Amniotic stem cell (primary cell): ENCODE measurements at regions not wholly inside any gene's neighbourhood (a gene's known extent, or its start where the extent isn't known, plus 50 kb on each side); places are given as distances from the start of the nearest gene placed in this dataset.

Source experiments
- DNase-seq: peaks from one replicate; lab custom pipeline; 2025; lab: John Stamatoyannopoulos, UW

- no peak for DNase-seq
These were observed 480.6 kb downstream of the IPMK start for GRCh38 chr10:57786850-57787750.

DNA sequence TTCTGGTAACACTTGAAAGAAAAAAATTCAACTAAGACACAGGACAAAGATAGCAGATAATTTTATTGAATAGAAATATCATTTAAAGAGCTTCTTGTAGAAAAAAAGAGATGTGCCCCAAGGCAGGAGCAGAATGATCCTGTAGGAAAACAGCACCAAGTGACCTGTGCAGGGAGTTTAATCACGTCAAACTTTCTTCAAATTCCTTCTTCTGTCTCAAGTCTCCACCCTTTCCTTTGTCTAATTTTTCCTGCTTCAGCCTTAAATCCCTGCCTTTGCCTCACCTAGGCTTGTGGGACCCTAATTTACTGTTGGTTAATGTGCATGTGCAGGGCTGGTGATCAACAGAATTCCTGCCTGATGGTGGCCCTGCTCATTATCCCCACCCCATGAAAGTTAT is 481.4 kb downstream of the IPMK start:
- DNase-seq: no peak

GRCh38 chr10:57785546-57785945 is 482.1 kb downstream of the IPMK start:
- DNase-seq: no peak

DNA sequence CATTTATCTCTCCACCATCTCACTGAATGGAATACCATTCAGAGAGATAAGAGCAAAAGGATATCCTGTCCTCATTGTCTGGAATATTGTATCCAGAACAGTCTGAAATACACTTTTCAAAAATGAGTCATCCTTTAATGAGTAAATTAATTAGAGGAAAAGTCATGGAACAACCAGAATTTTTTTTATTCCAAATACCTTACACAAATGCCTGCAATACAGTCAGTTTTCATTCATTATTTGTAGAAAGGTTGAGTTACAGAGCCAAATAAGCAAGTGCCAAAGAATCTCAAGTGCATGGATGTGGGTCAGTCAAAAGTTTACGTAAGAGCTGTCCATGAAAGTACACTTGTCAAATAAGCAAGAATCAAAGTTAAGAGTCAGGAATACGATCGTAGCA is 482.6 kb downstream of the IPMK start:
- no peak for DNase-seq

- no peak for DNase-seq
These were observed 490.8 kb downstream of the IPMK start for GRCh38 chr10:57776688-57777432.

DNA sequence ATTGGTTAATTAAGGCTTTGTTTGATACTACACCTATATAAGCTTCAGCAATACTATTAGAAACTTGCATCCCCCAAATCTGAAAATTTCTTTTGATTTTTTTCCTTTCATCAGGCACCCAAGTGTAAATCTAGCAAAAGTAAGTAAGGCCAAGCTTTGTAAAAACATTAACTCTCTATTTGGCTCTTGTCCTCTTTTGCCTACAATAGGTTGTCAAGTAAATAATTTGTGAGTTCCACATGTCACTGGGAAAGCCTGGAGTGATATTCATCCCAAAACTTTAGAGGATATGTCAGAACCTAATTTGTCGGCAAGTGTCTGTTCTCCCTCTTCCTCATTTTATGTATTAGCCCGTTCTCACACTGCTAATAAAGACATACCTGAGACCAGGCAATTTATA is 492.4 kb downstream of the IPMK start:
- no peak for DNase-seq

GRCh38 chr10:57769298-57769697 is 498.4 kb downstream of the IPMK start:
- no peak for DNase-seq

DNA sequence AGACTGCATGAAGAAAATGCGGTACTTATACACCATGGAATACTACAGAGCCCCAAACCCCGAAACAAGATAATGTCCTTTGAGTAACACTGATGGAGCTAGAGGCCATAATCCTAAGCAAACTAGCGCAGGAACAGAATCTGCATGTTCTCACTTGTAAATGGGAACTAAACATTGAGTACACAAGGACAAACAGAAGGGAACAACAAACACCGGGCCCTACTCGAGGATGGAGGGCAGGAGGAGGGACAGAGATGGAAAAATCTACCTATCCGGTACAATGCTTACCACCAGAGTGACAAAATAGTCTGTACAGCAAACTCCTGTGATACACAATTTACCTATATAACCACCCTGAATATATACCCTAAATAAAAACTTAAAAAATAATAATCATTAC is 507.9 kb downstream of the IPMK start:
- no peak for DNase-seq

GRCh38 chr10:57754803-57755202 is 512.9 kb downstream of the IPMK start:
- DNase-seq: no peak

DNA sequence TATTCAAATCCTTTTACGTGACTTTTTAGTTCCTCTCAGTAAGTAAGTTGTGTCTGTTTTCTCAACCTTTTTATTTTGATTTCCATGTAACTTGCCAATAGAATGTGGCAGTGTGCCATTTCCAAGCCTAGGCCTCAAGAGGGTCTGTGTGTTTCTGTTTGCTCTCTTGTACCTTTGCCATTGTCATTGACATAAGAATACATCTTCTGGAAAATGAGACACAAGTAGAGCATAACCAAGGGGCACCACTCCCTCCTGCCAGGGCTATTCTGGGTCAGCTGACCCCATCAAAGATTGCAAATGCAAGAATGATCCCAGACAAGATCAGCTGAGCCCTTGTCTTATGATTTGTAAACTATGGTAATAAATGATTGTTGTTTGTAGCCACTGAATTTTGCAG is 524.0 kb downstream of the IPMK start:
- no peak for DNase-seq

- DNase-seq: no peak
These were observed 525.9 kb downstream of the IPMK start for GRCh38 chr10:57741751-57742150.

DNA sequence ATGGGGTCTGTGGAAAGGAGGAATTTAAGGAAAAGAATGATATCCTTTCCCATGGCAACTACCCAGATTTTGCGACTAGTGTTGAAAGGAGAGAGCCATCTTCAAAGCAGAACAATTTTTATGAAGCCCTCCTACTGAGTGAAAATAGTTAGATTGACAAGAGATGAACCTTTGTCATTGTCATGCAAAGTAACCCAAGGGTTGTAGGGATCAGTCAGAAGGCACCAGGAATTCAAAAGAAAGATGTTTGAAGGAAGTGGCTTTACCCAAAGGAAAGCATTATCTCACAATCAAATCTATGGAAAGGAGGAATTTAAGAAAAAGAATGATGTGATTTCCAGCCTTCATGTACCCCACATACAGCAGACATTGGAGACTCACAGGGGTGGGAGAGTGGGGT is 544.4 kb downstream of the IPMK start:
- DNase-seq: no peak

- DNase-seq: peak; percentile 1
These were observed 550.8 kb downstream of the IPMK start for GRCh38 chr10:57716884-57717283.

GRCh38 chr10:57715233-57715632 is 552.5 kb downstream of the IPMK start:
- no peak for DNase-seq

DNA sequence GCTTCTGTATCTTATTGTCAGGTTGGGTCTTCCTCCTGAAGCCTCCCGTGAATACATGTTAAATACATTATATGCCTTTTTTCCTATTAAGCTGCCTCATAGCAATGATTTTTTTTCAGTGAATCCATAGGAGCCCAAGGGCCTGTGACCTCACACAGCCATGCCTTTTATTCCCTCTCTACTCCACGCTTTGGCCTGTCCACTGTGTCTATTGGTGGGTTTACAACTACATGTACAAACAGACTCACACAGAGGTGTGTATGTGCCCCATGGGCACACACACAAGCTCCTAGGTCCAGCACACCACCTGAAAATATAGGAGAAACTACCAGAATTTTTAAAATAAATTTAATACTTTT is 560.4 kb downstream of the IPMK start:
- no peak for DNase-seq

- DNase-seq: no peak
These were observed 561.0 kb downstream of the IPMK start for GRCh38 chr10:57706576-57707299.

DNA sequence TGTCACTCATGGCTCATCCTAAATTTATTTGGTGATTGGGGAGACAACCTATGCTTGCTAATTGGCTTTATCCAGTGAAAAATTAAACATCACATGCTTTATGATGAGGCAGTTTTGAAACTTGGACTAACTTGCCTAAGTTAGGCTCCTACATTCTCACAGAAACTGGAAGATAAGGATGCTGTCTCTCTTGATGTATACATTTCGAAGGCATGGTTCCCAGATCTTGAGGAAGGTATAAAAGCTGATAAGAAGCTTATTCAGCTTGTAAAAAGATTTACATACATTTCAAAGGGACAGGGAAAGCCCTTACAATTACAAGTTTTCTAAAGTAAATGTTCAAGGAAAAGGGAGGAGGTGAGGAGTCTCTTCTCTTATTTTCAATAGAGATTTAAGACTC is 561.7 kb downstream of the IPMK start:
- no peak for DNase-seq

- no peak for DNase-seq
These were observed 567.8 kb downstream of the IPMK start for GRCh38 chr10:57699944-57700343.

- DNase-seq: peak; percentile 66
These were observed 571.1 kb downstream of the IPMK start for GRCh38 chr10:57696641-57697040.

- no peak for DNase-seq
These were observed 572.6 kb downstream of the IPMK start for GRCh38 chr10:57694956-57695608.

- peak; percentile 82 for DNase-seq
These were observed 575.3 kb downstream of the IPMK start for GRCh38 chr10:57692255-57692980.
